PC-3 (cell line): ENCODE measurements at regions not wholly inside any gene's neighbourhood (a gene's known extent, or its start where the extent isn't known, plus 50 kb on each side); places are given as distances from the start of the nearest gene placed in this dataset.

Experiments
- ATAC-seq: fragments of 200-7000 bp; cut with Tn5 transposase; 2 replicates; pipeline ENCODE4 v1.9.1; 2020; ENCODE audit warnings: mild to moderate bottlenecking, moderate library complexity
- BruUV-seq: library from RNA; stranded (reverse); fragments of 400-500 nt; replicated peaks from 2 replicates; lab custom pipeline; 2021; lab: Mats Ljungman, UMichigan
- CTCF ChIA-PET: fragments of 300-600 bp; sonication (Branson Sonifier 250); formaldehyde crosslinking; loops from one replicate; lab custom pipeline; 2022; ENCODE audit warnings: antibody characterized with exemption; lab: Charles Lee
- POLR2A ChIA-PET: fragments of 300-600 bp; sonication (Branson Sonifier 250); formaldehyde crosslinking; loops from one replicate; lab custom pipeline; 2022; ENCODE audit warnings: antibody characterized with exemption; ENCODE audit not compliant: unreplicated experiment; lab: Charles Lee
- DNase-seq: peaks from one replicate; pipeline ENCODE4 v3.0.0-alpha.2; 2015
- H2AFZ ChIP-seq: fragments of 300-600 bp; sonication (generic); 2 replicates; pipeline ENCODE4 v1.6.0; 2016; ENCODE audit warnings: antibody characterized with exemption, low read length
- H3F3A ChIP-seq: fragments of 300-600 bp; sonication (generic); one replicate; pipeline ENCODE4 v1.6.0; 2017; ENCODE audit warnings: antibody characterized with exemption, low read length, control low read depth, mild to moderate bottlenecking; ENCODE audit not compliant: unreplicated experiment
- H3K27ac ChIP-seq: fragments of 300-600 bp; sonication (generic); 2 replicates; pipeline ENCODE4 v1.5.1; 2016; ENCODE audit warnings: mild to moderate bottlenecking, low read length
- H3K27me3 ChIP-seq: fragments of 300-600 bp; sonication (generic); 2 replicates; pipeline ENCODE4 v1.6.1; 2016; ENCODE audit warnings: low read length, mixed read lengths
- H3K36me3 ChIP-seq: fragments of 300-600 bp; sonication (generic); 2 replicates; pipeline ENCODE4 v1.6.1; 2016; ENCODE audit warnings: low read depth, mixed run types, low read length, mixed read lengths
- H3K4me1 ChIP-seq: fragments of 300-600 bp; sonication (generic); 2 replicates; pipeline ENCODE4 v1.5.1; 2016; ENCODE audit warnings: low read length; ENCODE audit not compliant: insufficient read depth
- H3K4me2 ChIP-seq: fragments of 300-600 bp; sonication (generic); 2 replicates; pipeline ENCODE4 v1.6.0; 2016; ENCODE audit warnings: low read length
- H3K4me3 ChIP-seq: fragments of 300-600 bp; sonication (generic); 2 replicates; pipeline ENCODE4 v1.5.1; 2016; ENCODE audit warnings: mild to moderate bottlenecking, low read length, mixed read lengths
- H3K79me2 ChIP-seq: fragments of 300-600 bp; sonication (generic); 2 replicates; pipeline ENCODE4 v1.6.1; 2017; ENCODE audit warnings: low read length, mixed read lengths
- H3K9ac ChIP-seq: fragments of 300-600 bp; sonication (generic); 2 replicates; pipeline ENCODE4 v1.6.0; 2016; ENCODE audit warnings: mild to moderate bottlenecking, low read length
- H3K9me2 ChIP-seq: fragments of 300-600 bp; sonication (generic); replicated peaks from 2 replicates; pipeline ENCODE4 v1.6.1; 2016; ENCODE audit warnings: mixed run types, low read length, mixed read lengths
- H3K9me3 ChIP-seq: fragments of 300-600 bp; sonication (generic); 2 replicates; pipeline ENCODE4 v1.6.1; 2016; ENCODE audit warnings: low read length, mixed read lengths
- H4K20me1 ChIP-seq: fragments of 300-600 bp; sonication (generic); 2 replicates; pipeline ENCODE4 v1.6.1; 2016; ENCODE audit warnings: low read length, mixed read lengths
- CTCF ChIP-seq: fragments of 300-600 bp; sonication (generic); conservative IDR thresholded peaks from 2 replicates; pipeline ENCODE4 v1.5.1; 2017; ENCODE audit warnings: antibody characterized with exemption, low read depth, mild to moderate bottlenecking, low read length
- EZH2 ChIP-seq: fragments of 300-600 bp; sonication (generic); IDR thresholded peaks from one replicate; pipeline ENCODE4 v1.6.1; 2017; ENCODE audit warnings: antibody characterized with exemption, mild to moderate bottlenecking, low read length; ENCODE audit not compliant: unreplicated experiment
- EZH2phosphoT487 ChIP-seq: fragments of 300-600 bp; sonication (generic); IDR thresholded peaks from 2 replicates; pipeline ENCODE4 v1.6.1; 2018; ENCODE audit warnings: mild to moderate bottlenecking, antibody characterized with exemption, low read length, borderline replicate concordance
- intact Hi-C: fragments of 100-400 bp; cut with micrococcal nuclease; formaldehyde crosslinking; loops from 2 replicates; pipeline ENCODE4 v1.9.0; 2023

GRCh38 chrX:145393702-145394235 lies 146.5 kb downstream of the SPANXN1 start:
- Histone ChIP-seq H3K27me3 (no peaks in the 10 kb centered on the region), H3K9ac (no peak overlapping the region), H3K9me3 (no peaks in the 10 kb centered on the region), H3K27ac (no peak overlapping the region), H3K9me2 (no peaks in the 10 kb centered on the region), H4K20me1 (no peaks in the 10 kb centered on the region), H3K36me3 (no peaks in the 10 kb centered on the region), H3K4me1 (no peaks in the 10 kb centered on the region), H3K4me2 (no peak overlapping the region), H3K79me2 (no peaks in the 10 kb centered on the region), H3F3A (no peaks in the 10 kb centered on the region), H3K4me3 (no peak overlapping the region), H2AFZ (no peak overlapping the region)
- ATAC-seq (no peak), DNase-seq (peak; percentile 11)
- TF ChIP-seq EZH2phosphoT487 (no peak), CTCF (peak; percentile 54)
- CTCF ChIA-PET = no interaction called here
- POLR2A ChIA-PET = no interaction called here
- intact Hi-C loops = no loop called here
- no TSS peak for BruUV-seq

GRCh38 chrX:145394344-145394743 lies 147.0 kb downstream of the SPANXN1 start:
- Histone ChIP-seq H3K79me2 (no peaks in the 10 kb centered on the region), H3K36me3 (no peaks in the 10 kb centered on the region), H3K4me2 (no peak overlapping the region), H3F3A (no peaks in the 10 kb centered on the region), H3K4me1 (no peaks in the 10 kb centered on the region), H3K27ac (no peak overlapping the region), H3K9me2 (no peaks in the 10 kb centered on the region), H3K27me3 (no peaks in the 10 kb centered on the region), H2AFZ (no peak overlapping the region), H3K9ac (no peak overlapping the region), H3K4me3 (no peak overlapping the region), H3K9me3 (no peaks in the 10 kb centered on the region), H4K20me1 (no peaks in the 10 kb centered on the region)
- ATAC-seq = no peak
- TF ChIP-seq EZH2phosphoT487 (no peak), CTCF (no peak), EZH2 (no peak)
- POLR2A ChIA-PET = no interaction called here
- BruUV-seq = no TSS peak
- intact Hi-C loops = no loop called here
- CTCF ChIA-PET = no interaction called here
- DNase-seq = no peak

- ATAC-seq (no peak), DNase-seq (no peak)
- Histone ChIP-seq H3K9me3 (no peaks in the 10 kb centered on the region), H3K27ac (no peak overlapping the region), H3K27me3 (no peaks in the 10 kb centered on the region), H3K36me3 (no peaks in the 10 kb centered on the region), H4K20me1 (no peaks in the 10 kb centered on the region), H3K4me2 (no peak overlapping the region), H3F3A (no peaks in the 10 kb centered on the region), H3K9me2 (no peaks in the 10 kb centered on the region), H3K4me3 (no peak overlapping the region), H3K9ac (no peak overlapping the region), H3K4me1 (no peaks in the 10 kb centered on the region), H2AFZ (no peak overlapping the region), H3K79me2 (no peaks in the 10 kb centered on the region)
- TF ChIP-seq EZH2 (no peak), EZH2phosphoT487 (no peak), CTCF (no peak)
- POLR2A ChIA-PET = no interaction called here
- BruUV-seq = no TSS peak
- intact Hi-C loops = no loop called here
- CTCF ChIA-PET = no interaction called here
Measured at GRCh38 chrX:145396612-145397011, 149.3 kb downstream of the SPANXN1 start.
